CD4-positive, alpha-beta T cell treated with Interleukin-4 for 4 hours (primary cell): ENCODE measurements at regions not wholly inside any gene's neighbourhood (a gene's known extent, or its start where the extent isn't known, plus 50 kb on each side); places are given as distances from the start of the nearest gene placed in this dataset.

Source experiments
- DNase-seq: peaks from one replicate; pipeline ENCODE4 v3.0.0-alpha.2; 2020

- no peak for DNase-seq
These were observed 235.4 kb upstream of the SESN3 start for GRCh38 chr11:95466416-95466815.

GRCh38 chr11:95465887-95466286 lies 234.9 kb upstream of the SESN3 start:
- DNase-seq = no peak

- DNase-seq = no peak
These were observed 230.9 kb upstream of the SESN3 start for GRCh38 chr11:95461858-95462257.

DNA sequence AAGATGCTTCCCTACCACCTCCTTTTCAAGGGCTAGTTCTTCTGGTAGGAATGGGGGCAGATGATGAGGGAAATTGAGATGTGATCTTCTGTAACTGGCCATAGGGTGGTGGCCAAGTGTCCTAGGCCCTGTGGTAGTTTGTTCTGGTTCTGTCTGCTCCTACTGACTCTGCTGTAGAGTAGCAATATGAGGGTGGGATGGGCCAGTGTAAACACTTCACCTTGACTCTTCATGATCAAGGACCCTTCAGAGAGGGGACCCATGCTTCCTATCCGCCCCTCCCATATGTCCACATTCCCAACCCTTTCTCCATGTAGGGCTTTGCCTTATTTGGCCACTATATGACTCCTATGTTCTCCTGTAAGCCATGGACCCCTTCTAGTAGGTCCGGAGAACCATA lies 230.3 kb upstream of the SESN3 start:
- no peak for DNase-seq

GRCh38 chr11:95459291-95460042 lies 228.5 kb upstream of the SESN3 start:
- DNase-seq = no peak

- DNase-seq = no peak
These were observed 225.9 kb upstream of the SESN3 start for GRCh38 chr11:95456714-95457491.

GRCh38 chr11:95455228-95455970 lies 224.4 kb upstream of the SESN3 start:
- no peak for DNase-seq

GRCh38 chr11:95453616-95454171 lies 222.7 kb upstream of the SESN3 start:
- DNase-seq = no peak

GRCh38 chr11:95451682-95452081 lies 220.7 kb upstream of the SESN3 start:
- no peak for DNase-seq

DNA sequence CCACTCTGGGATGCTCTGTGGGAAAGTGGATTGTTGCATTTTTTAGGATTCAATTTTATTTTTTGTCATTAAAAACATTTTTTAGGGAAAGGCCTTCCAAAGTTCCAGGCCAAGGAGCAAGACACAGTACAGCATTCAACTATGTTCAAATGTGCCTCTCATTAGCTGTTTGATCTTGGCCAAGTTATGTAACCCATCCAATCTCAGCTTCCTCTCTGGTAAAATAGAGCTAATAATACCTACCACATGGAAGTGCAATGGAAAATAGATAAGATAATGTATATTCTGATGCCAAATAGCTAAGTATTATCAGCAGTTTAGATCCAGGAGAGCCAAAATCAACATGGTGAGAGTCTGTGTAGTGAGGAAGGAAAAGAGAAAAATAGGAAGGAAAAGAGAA lies 220.3 kb upstream of the SESN3 start:
- no peak for DNase-seq

DNA sequence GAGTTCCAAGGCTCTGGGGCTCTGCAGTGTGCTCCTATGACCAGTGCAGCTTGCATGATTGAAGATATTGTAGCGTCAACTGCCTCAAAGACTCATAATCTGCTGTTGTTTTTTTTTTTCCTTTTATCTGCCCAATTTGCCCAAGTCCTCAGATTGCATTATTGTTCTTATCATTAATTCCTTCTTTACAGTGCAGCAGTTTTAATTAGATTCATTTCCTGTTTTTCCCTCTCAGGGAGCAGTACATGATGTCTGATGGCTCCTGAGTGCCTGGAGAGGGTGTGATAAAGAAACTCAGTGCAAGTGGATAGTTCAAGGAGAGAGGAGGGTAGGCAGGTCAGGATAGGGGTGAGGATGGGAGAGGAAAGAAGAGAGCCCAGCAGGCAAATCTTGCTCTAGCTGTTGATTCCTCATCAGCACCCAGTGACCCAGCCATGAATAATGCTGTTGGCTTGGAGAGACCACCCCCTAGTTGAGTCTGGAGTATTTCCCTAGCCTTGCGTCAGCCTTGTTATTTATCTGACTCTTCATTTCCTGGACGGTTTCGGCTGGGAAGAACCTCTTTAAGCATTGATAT lies 219.6 kb upstream of the SESN3 start:
- DNase-seq = no peak

DNA sequence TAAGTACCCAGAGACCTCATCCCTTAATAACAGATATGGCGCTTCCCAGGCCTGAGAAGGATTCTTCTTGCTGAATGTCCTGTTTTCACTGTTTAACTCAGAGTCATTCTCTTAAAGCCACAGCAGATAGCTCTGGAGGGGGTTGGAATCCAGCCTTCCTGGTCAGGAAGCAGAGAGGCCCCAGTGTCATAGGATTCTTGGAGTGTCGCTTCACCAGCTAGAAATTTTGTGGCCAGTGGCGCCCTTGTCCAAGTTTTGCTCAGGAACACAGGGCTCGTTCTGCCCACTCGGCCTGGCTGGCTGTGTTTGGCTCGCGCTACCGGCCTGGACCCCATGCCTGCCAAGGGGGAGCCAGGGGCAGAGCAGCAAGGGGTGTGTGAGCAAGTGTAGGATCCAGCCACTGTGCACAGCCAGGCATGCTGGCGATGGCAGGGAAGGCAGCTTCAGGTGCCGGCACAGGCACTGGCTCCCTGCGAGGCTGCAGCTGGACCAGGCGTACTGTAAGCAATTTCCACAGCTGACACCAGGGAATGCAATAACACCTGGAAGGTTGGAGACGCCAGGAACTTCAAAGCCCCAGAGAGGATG lies 214.8 kb upstream of the SESN3 start:
- no peak for DNase-seq

DNA sequence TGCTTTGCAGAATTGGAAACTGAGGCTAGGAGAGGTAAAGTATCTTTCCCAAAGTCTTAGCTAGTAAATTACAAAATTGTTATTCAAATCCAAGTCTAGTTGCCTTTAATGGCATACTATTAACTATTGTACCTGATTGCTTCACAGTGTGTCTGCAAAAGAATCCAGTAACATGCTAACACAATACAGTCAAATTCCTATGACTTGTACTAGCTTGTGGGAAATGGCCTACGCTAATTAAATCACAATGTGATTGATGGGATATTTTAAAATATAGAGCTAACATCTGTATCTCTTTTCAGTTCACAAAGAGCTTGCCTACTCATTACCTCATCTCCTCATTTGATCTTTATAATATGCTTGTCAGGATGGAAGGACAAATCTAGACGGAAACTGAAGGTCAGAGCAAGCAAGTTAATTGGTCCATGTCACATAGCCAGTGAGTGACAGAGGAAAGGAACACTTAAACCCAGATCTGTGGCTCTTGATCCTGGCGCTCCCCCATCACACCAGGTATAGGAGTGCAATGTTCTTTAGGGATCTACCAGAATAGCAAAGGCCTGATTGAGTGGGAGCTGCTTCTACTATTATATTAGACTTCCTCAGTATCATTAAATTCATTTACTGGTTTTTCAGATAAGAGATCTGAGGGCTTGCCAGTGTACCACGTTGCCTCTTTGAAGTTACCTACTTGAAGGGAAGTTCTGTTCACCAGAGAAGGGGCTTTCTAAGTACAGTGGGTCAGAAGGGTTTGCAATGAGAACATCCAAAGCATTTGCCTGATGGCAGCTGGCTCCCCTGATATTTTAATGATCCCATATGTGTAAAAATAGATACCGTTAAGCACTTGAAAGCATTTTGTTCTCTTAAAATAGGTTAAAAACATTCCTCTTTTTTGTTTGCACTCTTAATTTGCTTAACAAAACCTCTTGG lies 213.6 kb upstream of the SESN3 start:
- no peak for DNase-seq

- peak; percentile 8 for DNase-seq
These were observed 212.4 kb upstream of the SESN3 start for GRCh38 chr11:95443386-95443785.

- no peak for DNase-seq
These were observed 211.6 kb upstream of the SESN3 start for GRCh38 chr11:95442531-95443050.

- no peak for DNase-seq
These were observed 204.8 kb upstream of the SESN3 start for GRCh38 chr11:95435628-95436353.

GRCh38 chr11:95435192-95435591 lies 204.2 kb upstream of the SESN3 start:
- no peak for DNase-seq

DNA sequence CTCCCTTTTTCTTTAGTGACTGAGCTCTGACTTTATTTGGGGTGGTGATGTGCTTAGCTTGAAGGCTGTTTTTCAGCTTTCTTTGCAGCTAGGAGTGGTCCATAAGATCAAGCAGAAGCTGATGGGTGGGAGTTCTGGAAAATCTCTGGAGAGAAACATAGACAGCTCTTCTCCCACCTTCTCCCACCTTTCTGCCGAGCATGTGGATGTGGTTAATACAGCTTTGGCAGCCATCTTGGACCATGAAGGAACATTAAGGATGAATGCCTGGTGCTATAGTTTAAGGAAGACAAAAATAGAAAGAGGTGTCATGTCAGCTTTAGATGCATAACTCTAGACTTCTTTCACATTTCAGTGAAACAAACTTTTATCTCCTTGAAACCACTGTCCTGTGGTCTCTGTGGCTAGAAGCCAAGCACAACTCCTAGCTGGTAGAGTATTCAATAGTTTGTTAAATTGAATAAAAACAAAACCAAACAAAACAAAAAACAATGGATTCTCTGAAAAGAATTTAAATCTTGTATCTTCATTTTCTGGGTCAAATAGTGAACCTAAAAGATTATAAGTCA lies 203.6 kb upstream of the SESN3 start:
- DNase-seq = no peak

GRCh38 chr11:95434009-95434408 lies 203.0 kb upstream of the SESN3 start:
- no peak for DNase-seq
